ENCODE measurements at regions not wholly inside any gene's neighbourhood (a gene's known extent, or its start where the extent isn't known, plus 50 kb on each side); places are given as distances from the start of the nearest gene placed in this dataset.
"Not testable (repeated sequence)": the region's sequence is repeated elsewhere in the genome, so short reads cannot be mapped to it uniquely, and the experiment has no call there.

DNA sequence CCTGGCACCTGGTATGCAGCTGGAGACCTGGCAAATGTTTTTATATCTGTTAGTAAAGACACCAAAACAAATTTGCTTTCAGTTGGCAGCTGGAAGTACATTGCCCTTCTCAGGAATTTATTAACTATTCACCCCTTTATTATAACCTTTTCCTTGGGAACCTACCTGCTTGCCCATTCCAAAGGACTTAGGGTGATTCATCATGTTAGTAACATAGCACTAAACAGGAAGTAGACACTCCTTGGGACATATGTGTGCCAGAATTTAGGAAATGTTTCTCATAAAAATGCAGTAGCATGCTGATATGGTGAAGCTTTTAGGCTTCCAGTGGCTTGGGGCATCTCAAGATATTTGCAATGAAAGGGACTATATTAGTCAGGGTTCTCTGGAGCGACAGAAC lies 184.2 kb downstream of the DMAC1 start:
- no peak for DNase-seq

DNA sequence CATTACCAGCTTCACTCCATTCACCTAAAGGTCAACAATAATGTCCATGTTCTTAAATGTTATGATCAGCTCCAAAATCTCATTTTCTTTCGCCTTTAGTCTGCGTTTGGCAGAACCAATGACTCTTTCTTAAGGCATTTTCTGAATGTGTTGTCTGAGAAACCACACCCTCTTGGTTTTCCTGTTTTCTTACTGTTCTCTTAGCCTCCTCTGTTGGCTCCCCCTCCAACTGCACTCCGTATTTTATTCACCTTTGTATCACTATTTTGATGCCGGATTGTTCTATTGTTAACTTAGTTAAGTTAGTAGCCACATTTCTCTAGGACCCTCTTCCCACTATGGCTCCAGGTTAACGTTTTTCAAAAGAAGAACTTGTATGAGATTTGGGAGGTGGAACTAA lies 185.6 kb downstream of the DMAC1 start:
- peak; percentile 29 for DNase-seq

DNA sequence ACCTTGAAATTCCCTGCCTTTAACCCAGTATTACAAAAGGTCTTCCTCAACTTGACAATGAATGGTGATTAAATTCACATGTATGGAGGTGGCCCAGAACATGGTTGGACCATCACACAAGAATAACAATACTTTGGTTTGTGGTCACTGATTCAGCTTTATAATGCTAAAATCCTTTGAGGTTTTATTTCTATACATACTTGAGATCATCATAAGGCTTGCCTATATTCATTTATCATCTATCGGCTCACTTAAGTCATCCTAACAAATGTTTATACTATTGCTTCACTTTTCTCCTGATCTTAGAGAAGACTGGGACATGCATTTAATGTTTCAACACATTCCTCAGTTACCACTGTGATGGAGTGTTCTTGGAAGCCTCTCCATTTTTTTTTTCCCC lies 191.3 kb downstream of the DMAC1 start:
- no peak for DNase-seq

DNA sequence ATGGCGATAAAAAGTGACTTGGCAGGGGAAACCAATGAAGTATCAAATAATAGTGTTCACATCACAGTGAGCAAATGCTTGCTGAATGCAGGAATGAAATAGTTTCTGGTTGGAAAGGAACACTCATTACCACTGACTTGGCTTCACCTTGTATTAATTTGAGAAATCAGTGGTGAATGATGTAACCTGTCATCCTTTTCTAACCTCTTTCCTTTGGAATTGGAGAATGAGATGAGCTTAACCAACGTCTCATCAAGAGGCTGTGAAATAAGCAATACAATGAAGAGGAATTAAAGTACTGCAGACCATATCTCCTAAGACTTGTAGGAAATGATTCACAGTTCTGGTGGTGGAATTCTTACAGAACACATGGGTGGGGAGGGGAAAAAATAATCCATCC lies 192.2 kb downstream of the DMAC1 start:
- DNase-seq = no peak

DNA sequence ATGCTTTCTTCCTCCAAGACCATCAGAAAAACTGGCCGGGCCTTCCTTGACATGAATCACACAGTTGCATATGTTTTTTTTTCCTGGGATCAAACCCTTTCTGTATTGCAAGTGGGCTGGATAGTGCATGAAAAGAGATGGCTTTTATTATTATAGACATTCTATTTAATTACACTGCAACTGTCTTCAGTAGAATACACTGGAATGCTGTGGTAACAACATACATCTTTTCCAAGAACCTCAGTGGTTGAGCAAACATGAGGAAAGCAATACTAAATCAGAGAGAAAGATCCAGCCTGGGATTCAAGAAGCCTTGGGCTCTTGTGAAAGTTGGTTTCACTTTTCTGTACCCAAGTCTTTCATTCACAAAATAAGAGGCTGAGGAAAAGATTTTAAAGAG lies 193.0 kb downstream of the DMAC1 start:
- DNase-seq = no peak

DNA sequence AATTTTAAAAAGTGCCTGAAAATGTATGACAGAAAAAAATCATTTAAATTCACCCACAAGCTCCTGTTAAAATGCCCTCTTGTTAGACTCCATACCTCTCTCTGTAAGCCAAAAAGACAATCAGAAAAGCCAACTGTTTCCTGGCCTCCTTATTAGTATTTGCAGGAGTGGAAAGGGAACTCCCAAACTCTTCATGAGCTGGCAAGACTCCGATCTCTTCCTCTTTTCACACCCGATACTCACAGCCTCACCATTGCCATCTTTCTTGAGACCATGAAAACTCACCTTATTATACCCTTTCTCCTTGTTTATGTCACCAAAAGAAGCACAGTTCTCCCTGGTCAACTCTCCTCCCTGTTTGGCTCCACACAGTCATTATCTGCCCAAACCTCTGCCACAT lies 197.8 kb downstream of the DMAC1 start:
- no peak for DNase-seq

DNA sequence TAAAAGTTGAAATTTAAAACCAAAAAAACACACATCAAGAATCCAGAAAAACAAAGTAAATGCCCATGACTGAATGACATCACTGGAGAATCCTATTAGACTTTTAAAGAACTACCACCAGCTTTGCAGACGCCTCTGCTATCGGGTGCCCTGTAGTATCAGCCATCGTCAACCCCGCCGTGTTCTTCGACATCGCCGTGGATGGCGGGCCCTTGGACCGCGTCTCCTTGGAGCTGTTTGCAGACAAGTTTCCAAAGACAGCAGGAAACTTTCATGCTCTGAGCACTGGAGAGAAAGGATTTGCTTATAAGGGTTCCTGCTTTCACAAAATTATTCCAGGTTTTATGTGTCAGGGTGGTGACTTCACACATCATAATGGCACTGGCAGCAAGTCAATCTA lies 201.9 kb downstream of the DMAC1 start:
- DNase-seq = no peak

DNA sequence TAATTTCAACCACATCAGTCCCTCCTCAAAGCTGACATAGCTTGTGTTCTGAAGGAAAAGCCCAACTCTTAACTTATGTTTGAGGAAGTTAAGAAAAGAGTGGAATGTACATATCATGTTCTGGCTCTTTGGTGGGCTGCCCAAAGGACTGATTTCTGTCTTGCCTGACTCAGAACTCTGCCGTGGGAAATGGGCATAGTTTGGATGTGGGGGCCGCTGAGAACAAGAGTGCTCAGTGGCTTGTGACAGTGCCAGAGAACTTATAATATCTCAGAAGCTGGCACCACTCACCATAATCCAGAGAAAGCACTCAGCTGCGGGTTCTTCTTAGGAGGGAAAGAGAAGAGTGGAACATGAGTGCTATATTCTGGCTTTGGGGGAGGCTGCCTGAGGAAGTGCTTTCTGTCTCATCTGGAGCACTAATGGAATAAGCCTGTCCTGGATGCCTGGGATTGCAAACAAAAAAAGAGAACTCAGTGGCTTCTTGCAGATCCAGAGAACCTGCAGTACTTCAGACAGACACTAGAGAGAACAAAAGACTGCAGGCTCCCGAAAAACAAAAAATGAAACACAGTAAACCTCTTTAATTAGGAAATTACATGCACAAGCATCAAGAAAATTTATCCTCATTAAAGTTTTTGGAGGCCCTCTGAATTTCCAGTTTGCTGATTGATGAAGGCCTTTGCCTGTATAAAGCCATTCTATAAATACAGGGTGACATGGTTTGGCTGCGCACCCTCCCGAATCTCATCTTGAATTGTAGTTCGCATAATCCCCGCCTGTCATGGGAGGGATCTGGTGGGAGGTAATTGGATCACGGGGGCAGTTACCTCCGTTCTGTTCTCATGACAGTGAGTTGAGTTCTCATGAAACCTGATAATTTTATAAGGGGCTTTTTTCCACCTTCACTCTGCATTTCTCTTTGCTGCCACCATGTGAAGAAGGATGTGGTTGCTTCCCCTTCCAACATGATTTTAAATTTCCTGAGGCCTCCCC lies 207.0 kb downstream of the DMAC1 start:
- DNase-seq = no peak

DNA sequence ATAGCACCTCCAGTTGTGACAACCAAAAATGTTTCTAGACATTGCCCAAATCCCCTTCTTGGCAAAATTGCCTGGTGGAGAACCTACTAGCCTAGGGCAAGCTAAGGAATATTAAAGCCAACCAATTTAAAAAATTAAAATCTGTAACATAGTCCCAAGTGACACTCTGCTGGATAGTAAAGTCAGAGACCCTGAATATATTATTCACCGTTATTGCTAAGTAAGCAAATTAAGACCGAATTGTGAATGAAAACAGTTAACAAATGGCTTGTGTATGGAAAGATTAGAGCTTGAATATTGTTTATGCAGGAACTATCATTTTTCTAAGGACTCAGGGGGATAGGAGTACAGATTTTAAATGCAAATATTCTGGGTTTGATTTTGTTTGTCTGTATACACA lies 208.1 kb downstream of the DMAC1 start:
- DNase-seq = no peak

DNA sequence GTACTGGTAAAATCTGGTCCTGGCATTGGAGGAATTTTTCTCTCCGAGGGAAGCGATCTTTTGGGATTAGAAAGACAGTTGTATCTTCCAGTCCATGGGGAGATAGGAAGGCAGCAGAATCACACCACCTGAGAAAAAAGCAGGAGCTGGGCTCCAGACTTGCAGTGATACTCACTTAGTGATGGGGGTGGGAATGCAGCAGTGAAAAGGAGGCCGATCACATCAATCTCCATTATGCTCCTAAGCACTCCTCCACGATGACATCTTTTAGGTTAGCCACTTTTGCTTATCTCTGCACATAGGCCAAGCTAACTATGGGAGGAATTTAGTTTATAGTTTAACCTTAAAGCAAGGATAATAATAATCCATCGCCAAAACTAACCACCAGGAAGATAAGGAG lies 219.0 kb downstream of the DMAC1 start:
- no peak for DNase-seq

DNA sequence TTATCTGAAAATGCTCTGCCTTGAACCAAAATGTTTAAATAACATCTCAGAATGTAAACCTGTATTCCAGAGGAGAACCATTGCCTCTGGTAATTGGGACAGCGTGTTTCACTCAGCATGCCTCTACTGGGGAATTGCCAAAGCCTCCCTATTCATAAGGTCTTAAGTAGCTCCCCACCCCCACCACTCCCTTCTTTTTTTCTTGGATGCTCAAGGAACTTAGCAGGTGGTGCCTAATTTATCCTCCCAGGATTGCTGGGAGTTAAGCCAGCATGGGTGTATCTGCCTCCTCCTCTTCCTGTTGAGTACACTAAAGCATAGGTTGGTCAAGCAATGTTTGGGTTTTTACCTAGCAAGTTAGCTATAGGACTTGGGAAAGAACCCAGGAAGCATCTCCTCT lies 220.2 kb downstream of the DMAC1 start:
- DNase-seq = no peak

DNA sequence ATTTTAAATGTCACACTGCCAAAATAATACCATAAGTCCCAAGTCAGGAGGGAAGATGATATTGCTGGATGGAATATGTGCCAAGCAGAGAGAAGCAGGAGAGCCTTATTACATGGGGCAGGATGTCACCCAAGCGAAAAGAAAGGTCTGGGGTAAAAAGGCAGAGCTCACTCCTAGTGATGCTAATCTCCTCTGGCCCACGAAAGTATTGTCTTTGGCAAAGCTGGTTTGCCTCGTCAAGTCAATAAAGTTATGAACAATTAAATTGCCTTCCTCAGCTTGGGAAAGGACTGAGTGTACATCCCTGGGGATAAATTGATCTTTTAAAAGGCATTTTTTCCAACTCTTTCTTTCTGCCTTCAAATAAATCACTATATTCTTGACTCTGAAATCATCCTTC lies 220.6 kb downstream of the DMAC1 start:
- DNase-seq = no peak

DNA sequence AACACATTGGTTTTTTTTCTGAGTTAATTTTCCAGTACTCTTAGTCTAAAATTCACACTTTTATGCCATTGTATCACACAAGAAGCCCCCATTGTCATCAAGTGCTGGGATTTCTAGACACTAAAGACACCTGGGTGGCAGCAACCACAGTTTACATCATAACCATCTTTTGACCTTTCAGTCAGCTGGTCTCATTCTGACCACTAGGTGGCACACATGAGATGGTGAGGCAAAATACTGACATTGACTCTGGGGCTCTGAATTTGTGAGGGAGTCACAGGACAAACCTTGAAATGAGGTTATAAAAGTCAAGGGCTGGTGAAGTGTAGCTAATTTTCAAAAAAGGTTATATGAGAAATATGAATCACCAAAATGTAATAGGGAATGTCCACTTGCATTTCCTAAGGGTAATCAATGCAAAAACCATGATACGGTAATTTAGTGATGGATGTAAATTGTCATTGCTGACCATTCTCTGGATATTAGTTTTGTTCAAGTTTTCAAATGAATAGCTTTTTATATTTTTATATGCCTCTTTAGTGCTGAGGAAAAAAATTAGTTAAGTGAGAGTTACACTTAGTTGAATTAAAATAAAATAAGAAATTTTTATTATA lies 229.4 kb downstream of the DMAC1 start:
- peak; percentile 75 for DNase-seq

DNA sequence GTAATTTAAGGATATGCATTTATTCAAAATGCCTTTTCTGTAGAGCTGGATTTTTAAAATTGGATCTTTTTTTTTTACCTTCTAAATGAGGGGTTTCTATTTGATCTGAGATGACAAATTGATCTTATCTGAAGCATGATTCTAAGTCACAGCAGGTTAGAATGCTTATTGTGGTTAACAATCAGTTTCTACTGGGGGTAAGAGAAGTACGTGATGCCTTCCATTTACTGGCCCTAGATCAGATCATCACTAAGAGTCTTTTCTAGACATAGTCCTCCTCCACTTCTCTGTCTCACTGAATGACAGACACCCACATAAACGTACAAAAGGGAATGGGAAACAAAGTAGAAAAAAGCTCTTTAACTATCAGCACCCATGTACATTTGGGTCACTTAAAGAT lies 231.9 kb downstream of the DMAC1 start:
- DNase-seq = no peak

DNA sequence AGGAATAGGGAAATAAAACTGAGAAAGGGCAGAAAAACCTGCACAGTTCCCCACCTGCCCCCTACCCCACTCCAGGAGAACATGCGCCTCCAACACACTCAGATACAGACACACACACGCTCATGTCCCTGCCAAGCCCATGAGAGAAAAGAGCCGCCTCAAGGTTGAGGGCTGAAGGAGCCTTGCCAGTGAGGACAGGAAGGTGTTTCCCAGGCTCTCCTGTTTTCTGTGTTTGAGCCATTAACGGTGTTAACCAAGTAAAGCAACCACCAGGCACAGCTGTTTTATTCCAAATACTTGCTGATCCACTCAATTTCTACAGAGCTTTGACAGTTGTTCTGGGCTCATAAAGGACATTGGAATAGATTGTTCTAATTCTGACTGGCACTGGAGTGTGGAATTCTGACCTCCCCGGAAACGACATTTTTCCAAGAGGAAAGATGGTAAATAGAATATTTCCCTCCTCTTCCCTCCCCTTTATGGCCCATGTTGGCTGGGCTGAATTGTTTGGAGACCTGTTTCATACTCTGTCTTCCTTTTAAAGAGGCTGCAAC lies 238.0 kb downstream of the DMAC1 start:
- no peak for DNase-seq

DNA sequence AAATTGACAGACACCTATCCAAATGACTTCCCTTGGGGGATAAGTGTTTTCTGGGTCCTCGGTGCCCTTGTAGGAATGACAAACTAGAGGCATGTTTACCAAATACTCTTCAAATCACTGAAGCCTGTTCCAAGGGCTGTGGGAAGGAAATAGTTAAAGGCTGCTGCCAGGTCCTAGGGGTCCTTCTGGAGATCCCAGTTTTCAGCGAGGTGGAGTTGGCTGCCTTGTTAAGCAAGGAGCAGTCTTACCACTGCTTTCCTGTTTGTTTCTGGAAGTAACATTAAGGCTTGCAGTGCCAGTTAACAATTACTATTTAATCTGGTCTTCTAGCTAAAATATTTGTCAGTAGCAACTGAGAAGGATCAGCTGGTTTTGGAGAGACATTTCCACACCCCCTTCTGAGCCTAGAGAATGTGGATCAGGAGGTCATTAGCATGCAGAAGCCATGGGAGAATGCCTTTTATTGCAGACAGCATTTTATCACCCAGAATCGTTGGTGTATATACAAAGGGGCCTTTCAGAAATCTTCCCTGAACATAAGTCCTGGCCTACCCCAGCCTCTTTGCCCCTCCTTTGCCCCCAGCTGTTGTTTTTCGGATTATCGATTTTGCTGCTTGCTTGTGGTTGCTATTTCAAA lies 238.8 kb downstream of the DMAC1 start:
- DNase-seq = no peak

DNA sequence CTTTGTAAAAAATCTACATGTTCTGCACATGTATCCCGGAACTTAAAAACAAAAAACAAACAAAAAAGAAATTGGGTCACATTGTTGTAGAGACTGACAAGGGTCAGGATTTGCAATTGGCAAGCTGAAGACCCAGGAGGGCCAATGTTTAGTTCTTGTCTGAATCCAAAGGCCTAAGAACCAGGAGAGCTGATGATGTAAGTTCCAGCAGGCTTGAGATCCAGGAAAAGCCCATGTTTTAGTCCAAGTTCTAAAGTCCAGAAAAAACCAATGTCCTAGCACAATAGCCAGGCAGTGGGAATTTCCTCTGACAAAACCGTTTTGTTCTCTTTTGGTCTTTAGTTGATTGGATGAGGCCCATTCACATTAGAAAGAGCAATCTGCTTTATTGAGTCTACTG lies 244.9 kb downstream of the DMAC1 start:
- DNase-seq = no peak

DNA sequence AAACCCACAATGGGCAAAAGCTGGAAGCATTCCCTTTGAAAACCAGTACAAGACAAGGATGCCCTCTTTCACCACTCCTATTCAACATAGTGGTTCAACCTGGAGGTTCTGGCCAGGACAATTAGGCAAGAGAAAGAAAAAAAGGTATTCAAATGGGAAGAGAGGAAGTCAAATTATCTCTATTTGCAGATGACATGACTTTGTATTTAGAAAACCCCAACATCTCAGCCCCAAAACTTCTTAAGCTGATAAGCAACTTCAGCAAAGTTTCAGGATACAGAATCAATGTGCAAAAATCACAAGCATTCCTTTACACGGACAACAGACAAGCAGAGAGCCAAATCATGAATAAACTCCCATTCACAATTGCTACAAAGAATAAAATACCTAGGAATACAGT lies 246.9 kb downstream of the DMAC1 start:
- DNase-seq = not testable (repeated sequence)

DNA sequence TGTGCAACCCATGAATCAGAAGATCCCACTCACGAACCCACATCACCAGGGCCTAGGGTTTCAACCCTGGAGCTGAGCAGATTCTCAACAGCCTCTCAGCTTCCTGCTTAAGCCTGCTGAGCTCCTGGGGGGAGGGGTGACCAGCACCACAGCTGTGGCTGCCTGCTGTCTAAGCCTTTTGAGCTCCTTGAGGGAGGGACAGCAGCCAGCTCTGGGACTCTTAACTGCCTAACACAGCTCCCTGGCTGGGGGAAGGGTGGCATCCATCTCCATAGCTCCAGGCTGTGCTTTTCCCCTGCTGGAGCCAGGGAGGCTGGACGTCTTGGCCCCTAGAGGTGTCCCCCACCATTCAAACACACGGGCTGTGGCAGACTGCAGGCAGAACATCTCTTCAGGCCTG lies 250.3 kb downstream of the DMAC1 start:
- no peak for DNase-seq

DNA sequence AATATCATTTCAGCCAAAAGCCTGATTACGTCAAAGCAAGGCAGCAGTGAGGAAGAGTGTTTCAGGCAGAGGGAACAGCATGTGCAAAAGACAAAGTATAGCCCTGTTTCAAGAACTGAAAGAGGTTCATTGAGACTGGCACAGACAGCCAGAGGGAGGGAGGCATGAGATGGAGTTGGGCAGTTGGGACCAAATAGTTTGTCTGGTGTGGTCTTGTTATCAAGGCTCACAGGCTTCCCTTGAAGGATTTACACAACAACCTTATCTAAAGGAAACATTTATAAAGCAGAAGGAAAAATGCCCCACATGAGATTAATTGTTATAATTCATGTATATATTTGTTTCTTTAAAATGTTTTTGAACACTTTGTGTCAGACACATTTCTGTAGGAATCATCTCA lies 253.3 kb downstream of the DMAC1 start:
- DNase-seq = no peak

DNA sequence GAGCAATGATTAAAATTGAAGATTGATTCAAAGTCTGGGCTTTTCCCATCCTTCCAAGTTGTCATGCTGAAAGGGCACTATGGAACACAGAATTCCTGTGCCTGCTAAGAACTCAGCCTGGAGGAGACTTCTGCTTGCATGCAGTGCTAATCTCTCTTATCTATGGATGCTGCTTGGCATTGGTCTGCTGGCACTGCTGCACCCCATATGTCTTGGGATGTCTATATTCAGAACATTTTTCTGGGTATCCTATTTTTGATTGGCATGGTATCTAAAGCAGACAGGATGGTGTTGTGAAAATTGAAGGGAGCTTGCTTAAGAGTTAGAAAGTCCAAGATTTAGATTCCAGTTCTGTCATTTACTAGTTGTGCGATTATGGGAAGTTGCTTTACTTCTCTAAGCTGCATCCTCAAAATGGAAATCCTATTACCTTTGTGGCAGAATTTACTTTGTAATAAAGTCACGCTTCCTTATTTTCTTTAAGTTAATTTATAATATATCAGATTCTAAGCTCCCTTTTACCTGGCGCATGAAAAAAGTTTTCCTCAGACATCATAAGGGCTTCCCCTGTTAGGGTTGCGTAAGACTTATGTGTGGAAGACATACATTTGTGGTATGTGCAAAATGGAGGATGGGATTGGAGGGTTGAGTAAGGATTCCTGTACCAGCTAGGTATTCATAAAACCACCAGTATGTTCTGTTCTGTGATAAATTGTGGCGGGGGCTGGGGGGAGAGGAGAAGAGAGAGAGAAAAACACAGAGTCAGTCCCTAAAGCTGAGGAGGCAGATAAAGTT lies 254.0 kb downstream of the DMAC1 start:
- no peak for DNase-seq

DNA sequence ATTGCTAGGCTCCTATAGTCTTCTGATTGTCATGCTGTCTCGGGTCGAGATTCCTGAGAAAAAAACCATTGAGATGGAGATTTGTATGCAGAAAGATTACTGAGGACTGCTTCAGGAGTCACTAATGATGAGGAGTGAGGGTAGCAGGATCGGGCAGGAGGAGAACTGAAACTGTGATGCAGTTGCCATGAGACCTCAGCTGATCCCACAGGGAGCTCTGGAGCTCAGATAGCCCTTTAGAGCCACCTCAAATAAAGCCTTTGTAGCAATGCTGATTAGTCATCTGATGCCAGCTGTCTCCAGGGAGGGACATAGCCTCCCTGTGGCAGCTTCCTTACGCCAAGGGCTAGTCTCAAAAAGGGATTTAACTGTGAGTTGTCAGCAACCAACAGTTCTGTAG lies 256.9 kb downstream of the DMAC1 start:
- no peak for DNase-seq

DNA sequence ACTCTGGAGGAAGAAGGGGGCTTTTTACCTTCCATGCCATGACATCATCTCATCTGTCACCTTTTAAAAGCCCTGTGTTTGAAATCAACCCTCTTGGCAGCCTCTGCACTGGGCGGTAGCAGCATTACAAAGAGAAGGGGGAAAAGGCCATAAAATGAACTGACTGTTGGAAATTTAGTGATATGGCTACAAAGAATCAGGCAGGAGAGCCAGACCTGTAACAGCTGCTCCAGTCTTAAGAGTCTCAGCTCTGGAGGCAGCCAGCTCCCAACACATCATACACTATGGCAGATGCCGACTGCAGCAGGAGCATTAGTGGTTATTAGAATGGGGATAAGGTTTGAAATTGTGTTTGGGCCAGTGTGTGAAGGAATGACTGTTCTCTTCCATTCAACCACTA lies 257.5 kb downstream of the DMAC1 start:
- no peak for DNase-seq

Measured in CD4-positive, alpha-beta T cell treated with Interleukin-17A for 4 hours (primary cell).